Upper lobe of left lung (tissue), 6 donors: ENCODE measurements at regions not wholly inside any gene's neighbourhood (a gene's known extent, or its start where the extent isn't known, plus 50 kb on each side); places are given as distances from the start of the nearest gene placed in this dataset.

Experiments used
- ATAC-seq, 2 donors: fragments of 200-7000 bp; cut with Tn5 transposase; one replicate each; pipeline ENCODE4 v1.9.1; 2022; ENCODE audit warnings: mild to moderate bottlenecking in 2 of 2, moderate library complexity in 2 of 2; ENCODE audit not compliant: low FRiP score in 2 of 2
- DNase-seq, 2 donors: peaks; one replicate each; pipeline ENCODE4 v3.0.0-alpha.2; 2019 to 2020
- H3K27ac ChIP-seq, 4 donors: fragments of 200-600 bp; sonication (generic); one replicate each; pipeline ENCODE4 v1.5.1; 2016 to 2019
- H3K27me3 ChIP-seq, 4 donors: fragments of 200-600 bp; sonication (generic); one replicate each; pipeline ENCODE4 v1.5.1; 2017 to 2019
- H3K36me3 ChIP-seq, 4 donors: fragments of 200-600 bp; sonication (generic); one replicate each; pipeline ENCODE4 v1.5.1; 2016 to 2019
- H3K4me1 ChIP-seq, 4 donors: fragments of 200-600 bp; sonication (generic); one replicate each; pipeline ENCODE4 v1.5.1; 2018 to 2019
- H3K4me3 ChIP-seq, 4 donors: fragments of 200-600 bp; sonication (generic); one replicate each; pipeline ENCODE4 v1.5.1; 2017 to 2019; ENCODE audit warnings: mild to moderate bottlenecking in 2 of 4, moderate library complexity in 1 of 4
- H3K9me3 ChIP-seq, 4 donors: fragments of 200-600 bp; sonication (generic); one replicate each; pipeline ENCODE4 v1.5.1; 2018 to 2019
- EP300 ChIP-seq, 4 donors: sonication (generic); formaldehyde crosslinking; IDR thresholded peaks; one replicate each; pipeline ENCODE4 v1.5.1; 2017; ENCODE audit warnings: antibody characterized with exemption in 4 of 4, control low read depth in 2 of 4
- POLR2A ChIP-seq, 4 donors: fragments of 450-650 bp; IDR thresholded peaks; one replicate each; pipeline ENCODE4 v1.5.1; 2016 to 2017; ENCODE audit warnings: antibody characterized with exemption in 4 of 4, mild to moderate bottlenecking in 2 of 4
- POLR2AphosphoS5 ChIP-seq, 2 donors: sonication (generic); formaldehyde crosslinking; IDR thresholded peaks; one replicate each; pipeline ENCODE4 v1.5.1; 2017; ENCODE audit warnings: antibody characterized with exemption in 2 of 2
- WGBS, 2 donors: methylation state at CpG; one replicate each; pipeline ENCODE4 v1.1.5; 2017 to 2018; 5-methylcytosine and 5-hydroxymethylcytosine counted together
- TF ChIP-seq, protein P1 (sequence below), 6 experiments: fragments of 450-650 bp in 4 of 6; fragments of 200-600 bp in 2 of 6; sonication (generic) in 2 of 6; IDR thresholded peaks; one replicate each; pipeline ENCODE4 v1.5.1; 2016 to 2019; ENCODE audit warnings: antibody characterized with exemption in 6 of 6
- donor health status: DM: no; HTN: no; CAD: no; lungs with moderate emphysema.
- donor health status: DM: no; HTN: yes; CAD: no; lungs with severe emphysema.

DNA sequence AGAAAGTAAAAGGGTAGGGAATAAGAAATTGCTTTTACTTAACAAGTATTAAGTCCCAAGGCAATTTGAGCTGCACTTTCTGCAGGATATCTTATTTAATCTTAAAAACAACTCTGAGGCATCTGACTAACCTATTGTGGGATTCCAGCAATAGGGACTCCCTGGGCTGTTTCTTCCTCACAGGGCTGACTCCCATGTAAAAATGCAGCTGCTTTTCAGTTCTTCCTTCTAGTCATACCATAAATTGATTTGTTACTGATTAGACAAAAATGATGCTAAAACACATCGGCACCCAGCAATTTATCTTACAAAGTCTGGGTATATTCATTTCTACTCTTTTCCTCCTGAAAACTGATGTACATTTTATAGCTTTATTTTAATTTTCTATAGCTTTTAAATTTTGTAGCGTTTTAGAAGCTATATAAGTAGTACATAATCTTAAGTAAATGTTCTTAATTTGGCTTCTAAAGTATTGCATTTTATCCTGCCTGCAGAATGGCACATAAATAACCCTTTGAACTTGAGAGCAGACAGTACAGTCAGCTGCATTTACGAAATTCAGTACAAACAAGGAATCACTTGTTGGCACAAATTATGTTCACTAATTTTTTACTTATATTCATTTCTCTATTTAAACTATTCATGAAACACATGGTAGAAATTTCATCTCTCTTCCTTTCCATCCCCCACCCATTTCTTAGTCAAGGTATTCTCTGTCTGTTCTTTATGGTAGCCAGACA, 102.4 kb upstream of the FRY start:
- TF ChIP-seq POLR2A (IDR thresholded peaks at IDR 0.05) (no peak), EP300 (IDR thresholded peaks at IDR 0.05) (no peak), POLR2AphosphoS5 (IDR thresholded peaks at IDR 0.05) (no peak)
- TF ChIP-seq, protein P1, sequence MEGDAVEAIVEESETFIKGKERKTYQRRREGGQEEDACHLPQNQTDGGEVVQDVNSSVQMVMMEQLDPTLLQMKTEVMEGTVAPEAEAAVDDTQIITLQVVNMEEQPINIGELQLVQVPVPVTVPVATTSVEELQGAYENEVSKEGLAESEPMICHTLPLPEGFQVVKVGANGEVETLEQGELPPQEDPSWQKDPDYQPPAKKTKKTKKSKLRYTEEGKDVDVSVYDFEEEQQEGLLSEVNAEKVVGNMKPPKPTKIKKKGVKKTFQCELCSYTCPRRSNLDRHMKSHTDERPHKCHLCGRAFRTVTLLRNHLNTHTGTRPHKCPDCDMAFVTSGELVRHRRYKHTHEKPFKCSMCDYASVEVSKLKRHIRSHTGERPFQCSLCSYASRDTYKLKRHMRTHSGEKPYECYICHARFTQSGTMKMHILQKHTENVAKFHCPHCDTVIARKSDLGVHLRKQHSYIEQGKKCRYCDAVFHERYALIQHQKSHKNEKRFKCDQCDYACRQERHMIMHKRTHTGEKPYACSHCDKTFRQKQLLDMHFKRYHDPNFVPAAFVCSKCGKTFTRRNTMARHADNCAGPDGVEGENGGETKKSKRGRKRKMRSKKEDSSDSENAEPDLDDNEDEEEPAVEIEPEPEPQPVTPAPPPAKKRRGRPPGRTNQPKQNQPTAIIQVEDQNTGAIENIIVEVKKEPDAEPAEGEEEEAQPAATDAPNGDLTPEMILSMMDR (IDR thresholded peaks at IDR 0.05) = no peak
- no peaks in the 10 kb centered on the region for H3K9me3 ChIP-seq
- peaks cover 6 to 12% (median 6%) of the 10 kb centered on the region in 4 donors for H3K4me1 ChIP-seq
- no peak overlapping the region for H3K4me3 ChIP-seq
- DNase-seq = no peak
- no peak for ATAC-seq
- WGBS, 2 donors = 78 to 81% methylated on average over 3 of the region's 3 CpGs
- no peaks in the 10 kb centered on the region for H3K27me3 ChIP-seq
- no peaks in the 10 kb centered on the region for H3K36me3 ChIP-seq
- no peak overlapping the region for H3K27ac ChIP-seq

DNA sequence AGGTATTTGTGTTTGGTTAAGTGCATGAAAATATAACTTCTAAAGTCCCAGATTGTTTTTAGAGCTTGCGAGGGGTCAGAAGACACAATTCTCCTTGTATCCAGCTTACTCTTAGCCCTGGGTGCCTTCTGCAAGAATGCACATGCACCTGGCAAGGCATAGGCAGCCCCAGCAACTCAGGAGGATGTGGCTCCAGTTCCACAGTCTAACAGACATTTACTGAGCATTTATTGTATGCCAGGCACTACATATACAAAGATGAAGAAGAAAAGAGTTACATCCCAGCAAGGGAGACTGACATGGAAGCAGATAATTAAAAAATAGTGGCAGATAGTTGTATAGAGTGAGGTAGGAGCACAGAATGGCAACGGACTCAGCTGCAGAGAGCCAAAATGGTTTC, 101.1 kb upstream of the FRY start:
- Histone ChIP-seq H3K36me3 (no peaks in the 10 kb centered on the region), H3K4me3 (no peak overlapping the region), H3K27ac (no peak overlapping the region), H3K27me3 (no peaks in the 10 kb centered on the region), H3K4me1 (peaks cover 6 to 12% (median 6%) of the 10 kb centered on the region in 4 donors), H3K9me3 (no peaks in the 10 kb centered on the region)
- DNase-seq = no peak
- no peak for ATAC-seq
- TF ChIP-seq POLR2AphosphoS5 (IDR thresholded peaks at IDR 0.05) (no peak), POLR2A (IDR thresholded peaks at IDR 0.05) (no peak), EP300 (IDR thresholded peaks at IDR 0.05) (no peak)
- TF ChIP-seq, protein P1 (IDR thresholded peaks at IDR 0.05) = no peak
- WGBS, 2 donors = 79 to 89% methylated on average over 2 of the region's 2 CpGs

DNA sequence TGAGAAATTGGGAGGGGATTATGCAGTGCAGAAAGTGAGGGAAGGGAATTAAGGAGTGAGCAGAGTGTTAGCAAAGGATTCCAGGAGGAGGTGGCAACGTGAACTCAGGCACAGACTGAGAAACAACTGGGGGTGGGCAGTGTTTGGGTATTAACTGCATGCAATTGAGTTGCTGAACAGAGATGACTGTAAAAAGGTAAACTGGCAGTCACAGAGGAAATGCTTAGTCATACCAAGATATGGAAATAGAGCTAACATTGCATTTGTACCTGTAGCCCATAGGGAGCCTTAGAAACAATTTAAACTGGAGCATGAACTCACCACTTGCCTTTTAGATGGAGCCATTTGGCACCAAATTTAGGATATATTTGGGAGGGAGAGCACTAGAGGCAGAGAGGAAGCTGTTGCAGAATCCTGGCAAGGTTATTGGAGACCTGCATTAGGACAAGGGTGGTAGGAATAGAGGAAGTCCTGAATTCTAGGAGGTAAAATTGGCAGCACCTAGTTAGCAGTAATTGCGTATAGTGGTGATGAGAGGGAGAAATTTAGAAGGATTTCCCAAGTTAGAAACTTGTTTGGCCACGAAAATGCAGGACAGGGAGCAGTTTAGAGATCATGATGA, 100.6 kb upstream of the FRY start:
- H3K9me3 ChIP-seq = no peaks in the 10 kb centered on the region
- H3K4me1 ChIP-seq = peaks cover 6 to 12% (median 6%) of the 10 kb centered on the region in 4 donors
- ATAC-seq (no peak), DNase-seq (no peak)
- WGBS, 2 donors = 74 to 80% methylated on average over 3 of the region's 3 CpGs
- no peaks in the 10 kb centered on the region for H3K27me3 ChIP-seq
- no peak for TF ChIP-seq POLR2AphosphoS5 (IDR thresholded peaks at IDR 0.05)
- no peak for TF ChIP-seq POLR2A (IDR thresholded peaks at IDR 0.05)
- TF ChIP-seq, protein P1 (IDR thresholded peaks at IDR 0.05) = no peak
- no peak for TF ChIP-seq EP300 (IDR thresholded peaks at IDR 0.05)
- no peak overlapping the region for H3K4me3 ChIP-seq
- no peaks in the 10 kb centered on the region for H3K36me3 ChIP-seq
- H3K27ac ChIP-seq = no peak overlapping the region

DNA sequence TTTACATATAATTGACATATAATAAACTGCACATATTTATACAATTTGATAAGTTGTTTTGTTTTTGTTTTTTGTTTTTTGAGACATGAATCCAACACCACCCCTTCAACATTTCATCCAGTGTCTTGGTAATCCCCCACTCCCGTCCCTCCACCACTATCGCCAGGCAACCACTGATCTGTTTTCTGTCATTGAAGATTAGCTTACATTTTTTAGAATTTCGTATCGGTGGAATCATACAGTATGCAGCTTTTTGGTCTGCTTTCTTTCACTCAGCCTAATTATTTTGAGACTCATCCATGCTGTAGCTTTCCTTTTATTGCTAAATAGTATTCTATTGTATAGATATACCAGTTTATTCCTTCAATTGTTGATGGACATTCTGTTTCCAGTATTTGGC, 94.1 kb upstream of the FRY start:
- no peak for ATAC-seq

More for the DNA sequence above, 94.1 kb upstream of the FRY start:
- Histone ChIP-seq H3K4me1 (no peaks in the 10 kb centered on the region), H3K36me3 (no peaks in the 10 kb centered on the region), H3K9me3 (no peaks in the 10 kb centered on the region), H3K27ac (no peak overlapping the region), H3K4me3 (no peak overlapping the region), H3K27me3 (no peaks in the 10 kb centered on the region)
- TF ChIP-seq, protein P1 (IDR thresholded peaks at IDR 0.05) = no peak
- no peak for TF ChIP-seq POLR2A (IDR thresholded peaks at IDR 0.05)
- no peak for TF ChIP-seq POLR2AphosphoS5 (IDR thresholded peaks at IDR 0.05)
- TF ChIP-seq EP300 (IDR thresholded peaks at IDR 0.05) = no peak
- 95 to 96% methylated on average over 4 of the region's 4 CpGs for WGBS, 2 donors
- no peak for DNase-seq
